Kidney (tissue), 13 donors: ENCODE measurements at regions not wholly inside any gene's neighbourhood (a gene's known extent, or its start where the extent isn't known, plus 50 kb on each side); places are given as distances from the start of the nearest gene placed in this dataset.
"Not testable (repeated sequence)": the region's sequence is repeated elsewhere in the genome, so short reads cannot be mapped to it uniquely, and the experiment has no call there.

ENCODE experiments used
- DNase-seq, 5 donors: peaks; one replicate each; pipeline ENCODE4 v3.0.0-alpha.2; 2013 to 2020
- FAIRE-seq: peaks from 2 replicates; lab custom pipeline; 2012; peaks lifted over from hg19 to GRCh38; lab: Jason Lieb, UNC
- H3K27ac ChIP-seq, 2 donors: one replicate each; pipeline ENCODE4 v1.7.0; 2013; ENCODE audit warnings: low read depth in 2 of 2, low read length in 2 of 2, inconsistent platforms in 1 of 2
- H3K27me3 ChIP-seq: one replicate; pipeline ENCODE4 v1.7.1; 2013; ENCODE audit warnings: low read length, inconsistent platforms; ENCODE audit not compliant: control insufficient read depth, insufficient read depth
- H3K36me3 ChIP-seq, 3 donors: one replicate each; pipeline versions ENCODE4 v1.7.0 to v1.7.1; 2013; ENCODE audit warnings: low read length in 3 of 3, control low read depth in 1 of 3, inconsistent platforms in 1 of 3; ENCODE audit not compliant: insufficient read depth in 3 of 3, control insufficient read depth in 2 of 3
- H3K4me1 ChIP-seq, 3 donors: one replicate each; pipeline versions ENCODE4 v1.7.0 to v1.7.1; 2013; ENCODE audit warnings: low read length in 3 of 3, inconsistent platforms in 1 of 3, low read depth in 1 of 3; ENCODE audit not compliant: control insufficient read depth in 2 of 3, insufficient read depth in 2 of 3
- H3K4me3 ChIP-seq, 3 donors: one replicate each; pipeline versions ENCODE4 v1.7.0 to v1.8.1; 2013; ENCODE audit warnings: low read length in 3 of 3, control low read depth in 1 of 3, inconsistent platforms in 1 of 3
- H3K9ac ChIP-seq, 3 donors: one replicate each; pipeline versions ENCODE4 v1.7.0 to v1.7.1; 2013; ENCODE audit warnings: low read length in 3 of 3, control low read depth in 1 of 3, inconsistent platforms in 1 of 3
- H3K9me3 ChIP-seq, 3 donors: one replicate each; pipeline versions ENCODE4 v1.7.0 to v1.7.1; 2013; ENCODE audit warnings: low read length in 3 of 3, control low read depth in 1 of 3, inconsistent platforms in 1 of 3; ENCODE audit not compliant: control insufficient read depth in 2 of 3, insufficient read depth in 1 of 3
- CTCF ChIP-seq: IDR thresholded peaks from 3 replicates; pipeline ENCODE4 v1.5.1; 2012; ENCODE audit warnings: mild to moderate bottlenecking, moderate library complexity, borderline replicate concordance; ENCODE audit not compliant: insufficient read depth; ENCODE audit errors: extremely low read depth
- intact Hi-C: fragments of 100-400 bp; cut with DNase I; formaldehyde crosslinking; loops from one replicate; pipeline ENCODE4 v1.11.1; 2022
- donor health status: control.
- donor health status: control.
- donor health status: control.
- donor health status: control.
- donor health status: control.
- donor health status: DM: yes; HTN: yes; CAD: no.
- donor health status: Normal renal cell carcinoma (clear cell type).

GRCh38 chr1:96596226-96596922 lies 125.2 kb upstream of the PTBP2 start:
- Histone ChIP-seq H3K4me1 (no peaks in the 10 kb centered on the region), H3K27me3 (no peaks in the 10 kb centered on the region), H3K9ac (no peak overlapping the region), H3K36me3 (no peaks in the 10 kb centered on the region), H3K9me3 (no peaks in the 10 kb centered on the region), H3K4me3 (no peak overlapping the region), H3K27ac (no peak overlapping the region)
- intact Hi-C loops, result no loop called here
- DNase-seq (peak in 2 of 5 donors; percentile 17 to 22), FAIRE-seq (no peak)
- TF ChIP-seq CTCF, result peak; percentile 26

- H3K27me3 ChIP-seq, result no peaks in the 10 kb centered on the region
- no peak overlapping the region for H3K4me3 ChIP-seq
- H3K36me3 ChIP-seq, result no peaks in the 10 kb centered on the region
- intact Hi-C loops, result no loop called here
- H3K9ac ChIP-seq, result no peak overlapping the region
- no peak for DNase-seq
- no peaks in the 10 kb centered on the region for H3K9me3 ChIP-seq
- FAIRE-seq, result no peak
- H3K27ac ChIP-seq, result no peak overlapping the region
- no peak for TF ChIP-seq CTCF
- no peaks in the 10 kb centered on the region for H3K4me1 ChIP-seq
Observed at GRCh38 chr1:96597218-96597617, 124.4 kb upstream of the PTBP2 start.

- DNase-seq, result no peak
- TF ChIP-seq CTCF, result no peak
- Histone ChIP-seq H3K36me3 (no peaks in the 10 kb centered on the region), H3K4me1 (no peaks in the 10 kb centered on the region), H3K4me3 (no peak overlapping the region), H3K27ac (no peak overlapping the region), H3K27me3 (no peaks in the 10 kb centered on the region), H3K9me3 (no peaks in the 10 kb centered on the region), H3K9ac (no peak overlapping the region)
- intact Hi-C loops, result no loop called here
- no peak for FAIRE-seq
Observed at GRCh38 chr1:96598416-96599168, 123.0 kb upstream of the PTBP2 start.

- FAIRE-seq, H3K27ac ChIP-seq, H3K9me3 ChIP-seq, H3K4me3 ChIP-seq, H3K36me3 ChIP-seq, H3K27me3 ChIP-seq, DNase-seq, H3K4me1 ChIP-seq, intact Hi-C loops, H3K9ac ChIP-seq: not testable (repeated sequence)
Observed at GRCh38 chr1:96604620-96605019, 117.0 kb upstream of the PTBP2 start.

- DNase-seq, H3K9me3 ChIP-seq, H3K27me3 ChIP-seq, H3K27ac ChIP-seq, H3K36me3 ChIP-seq, H3K9ac ChIP-seq, H3K4me1 ChIP-seq, intact Hi-C loops, FAIRE-seq, H3K4me3 ChIP-seq: not testable (repeated sequence)
Observed at GRCh38 chr1:96617375-96617774, 104.2 kb upstream of the PTBP2 start.
